ENCODE measurements at regions not wholly inside any gene's neighbourhood (a gene's known extent, or its start where the extent isn't known, plus 50 kb on each side); places are given as distances from the start of the nearest gene placed in this dataset.
"Not testable (repeated sequence)": the region's sequence is repeated elsewhere in the genome, so short reads cannot be mapped to it uniquely, and the experiment has no call there.

- ChIA-PET POLR2A (no interaction called here), CTCF (no interaction called here)
These were observed 328.8 kb upstream of the BRINP1 start for GRCh38 chr9:119697996-119698395.

- ChIA-PET CTCF (no interaction called here), POLR2A (no interaction called here)
These were observed 320.6 kb upstream of the BRINP1 start for GRCh38 chr9:119689879-119690278.

GRCh38 chr9:119688547-119688946, 319.3 kb upstream of the BRINP1 start:
- CTCF ChIA-PET, result no interaction called here
- POLR2A ChIA-PET, result no interaction called here

GRCh38 chr9:119677811-119678505, 308.7 kb upstream of the BRINP1 start:
- ChIA-PET CTCF (no interaction called here), POLR2A (no interaction called here)

GRCh38 chr9:119675951-119676350, 306.7 kb upstream of the BRINP1 start:
- CTCF ChIA-PET, result no interaction called here
- POLR2A ChIA-PET, result no interaction called here

GRCh38 chr9:119672763-119673162, 303.5 kb upstream of the BRINP1 start:
- POLR2A ChIA-PET, CTCF ChIA-PET: not testable (repeated sequence)

- ChIA-PET CTCF (no interaction called here), POLR2A (no interaction called here)
These were observed 298.7 kb upstream of the BRINP1 start for GRCh38 chr9:119667916-119668315.

GRCh38 chr9:119667163-119667562, 297.9 kb upstream of the BRINP1 start:
- POLR2A ChIA-PET, result no interaction called here
- CTCF ChIA-PET, result no interaction called here

- CTCF ChIA-PET, result no interaction called here
- POLR2A ChIA-PET, result no interaction called here
These were observed 293.1 kb upstream of the BRINP1 start for GRCh38 chr9:119662329-119662728.

- ChIA-PET CTCF (no interaction called here), POLR2A (no interaction called here)
These were observed 283.7 kb upstream of the BRINP1 start for GRCh38 chr9:119652931-119653330.

- CTCF ChIA-PET, result no interaction called here
These were observed 280.0 kb upstream of the BRINP1 start for GRCh38 chr9:119649205-119649604.

GRCh38 chr9:119639287-119639955, 270.2 kb upstream of the BRINP1 start:
- CTCF ChIA-PET, result no interaction called here
- POLR2A ChIA-PET, result no interaction called here

More at GRCh38 chr9:119649205-119649604, 280.0 kb upstream of the BRINP1 start:
- POLR2A ChIA-PET, result no interaction called here

GRCh38 chr9:119634006-119634405, 264.8 kb upstream of the BRINP1 start:
- POLR2A ChIA-PET, result no interaction called here
- CTCF ChIA-PET, result no interaction called here

GRCh38 chr9:119611565-119611964, 242.3 kb upstream of the BRINP1 start:
- ChIA-PET CTCF (no interaction called here), POLR2A (no interaction called here)

- CTCF ChIA-PET, result no interaction called here
These were observed 240.2 kb upstream of the BRINP1 start for GRCh38 chr9:119609277-119609971.

GRCh38 chr9:119601632-119602031, 232.4 kb upstream of the BRINP1 start:
- ChIA-PET POLR2A (no interaction called here), CTCF (no interaction called here)

More at GRCh38 chr9:119609277-119609971, 240.2 kb upstream of the BRINP1 start:
- POLR2A ChIA-PET, result no interaction called here

GRCh38 chr9:119597499-119597898, 228.3 kb upstream of the BRINP1 start:
- ChIA-PET CTCF (no interaction called here), POLR2A (no interaction called here)

- CTCF ChIA-PET, result no interaction called here
- POLR2A ChIA-PET, result no interaction called here
These were observed 227.5 kb upstream of the BRINP1 start for GRCh38 chr9:119596703-119597102.

- ChIA-PET CTCF (no interaction called here), POLR2A (no interaction called here)
These were observed 219.9 kb upstream of the BRINP1 start for GRCh38 chr9:119588874-119589744.

GRCh38 chr9:119577881-119578280, 208.6 kb upstream of the BRINP1 start:
- CTCF ChIA-PET, result no interaction called here
- POLR2A ChIA-PET, result no interaction called here

GRCh38 chr9:119559986-119560385, 190.8 kb upstream of the BRINP1 start:
- POLR2A ChIA-PET, result no interaction called here
- CTCF ChIA-PET, result no interaction called here

Measured in activated CD8-positive, alpha-beta memory T cell treated with anti-CD3 and anti-CD28 coated beads for 36 hours (primary cell).